Stimulated activated CD4-positive, alpha-beta T cell treated with anti-CD3 and anti-CD28 coated beads, Interleukin-2, amount 100 ng/mL, for 4 hours (primary cell): ENCODE measurements at regions not wholly inside any gene's neighbourhood (a gene's known extent, or its start where the extent isn't known, plus 50 kb on each side); places are given as distances from the start of the nearest gene placed in this dataset.

Source experiments
- DNase-seq: peaks from one replicate; pipeline ENCODE4 v3.0.0-alpha.2; 2020; ENCODE audit warnings: low read depth

DNA sequence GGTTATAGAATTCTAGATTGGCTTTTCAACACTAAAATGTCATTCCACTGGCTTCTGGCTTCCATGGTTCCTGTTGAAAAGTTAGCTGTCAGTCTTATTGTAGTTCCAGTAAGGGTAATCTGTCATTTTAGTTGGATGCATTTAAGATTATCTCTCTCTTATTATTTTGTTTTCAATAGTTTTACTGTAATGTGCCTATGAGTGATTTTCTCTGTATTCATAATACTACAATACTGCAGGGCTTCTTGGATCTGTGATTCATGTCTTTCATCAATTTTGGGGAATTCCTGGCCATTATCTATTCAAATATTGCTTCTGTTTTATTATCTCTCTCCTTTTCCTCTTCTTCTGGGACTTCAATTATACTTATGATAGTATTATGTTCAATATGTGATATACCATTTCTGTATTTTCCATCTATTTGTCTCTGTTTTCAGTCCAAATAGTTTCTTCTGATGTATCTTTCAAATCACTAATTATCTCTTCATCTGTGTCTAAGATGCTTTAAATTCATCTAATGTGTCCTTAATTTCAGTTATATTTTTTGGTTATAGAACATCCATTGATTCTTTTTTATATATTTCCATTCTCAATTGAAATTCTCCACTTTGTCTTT lies 101.5 kb downstream of the KCTD15 start:
- no peak for DNase-seq

DNA sequence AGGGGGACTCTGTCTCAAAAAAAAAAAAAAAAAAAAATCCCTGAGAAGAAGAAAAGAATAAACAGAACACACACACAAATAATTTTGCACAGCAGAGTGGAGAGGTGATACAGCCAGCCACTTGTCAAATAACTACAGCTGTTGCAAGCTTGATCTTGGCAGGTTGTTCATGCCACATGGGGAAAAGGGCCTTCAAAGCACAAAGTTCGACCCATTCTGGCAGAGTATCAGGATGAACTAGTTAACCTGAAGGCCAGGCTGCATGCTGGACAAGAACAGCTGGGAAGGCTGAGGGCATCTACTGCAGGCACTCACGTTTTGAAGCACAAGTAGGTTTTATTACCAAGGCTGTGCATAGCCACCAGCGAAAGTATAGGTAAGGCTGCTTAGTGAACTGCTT lies 104.1 kb downstream of the KCTD15 start:
- DNase-seq = no peak

DNA sequence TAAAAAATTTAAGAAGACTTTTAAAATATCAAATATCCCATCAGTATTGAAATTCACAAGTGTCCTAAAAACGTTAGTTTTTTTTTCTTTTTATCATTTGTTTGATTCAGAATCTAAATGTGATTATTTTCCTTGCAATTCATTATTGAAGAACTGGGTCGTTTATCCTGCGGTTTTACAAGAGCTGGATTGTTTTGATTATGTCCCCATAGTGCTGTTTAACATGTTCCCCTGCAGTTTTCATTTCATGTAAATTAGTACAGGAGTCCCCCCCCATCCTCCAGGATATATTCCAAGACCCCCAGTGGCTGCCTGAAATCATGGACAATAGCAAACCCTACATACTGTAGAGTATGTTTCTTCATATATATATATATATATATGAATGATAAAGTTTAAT lies 105.7 kb downstream of the KCTD15 start:
- no peak for DNase-seq

DNA sequence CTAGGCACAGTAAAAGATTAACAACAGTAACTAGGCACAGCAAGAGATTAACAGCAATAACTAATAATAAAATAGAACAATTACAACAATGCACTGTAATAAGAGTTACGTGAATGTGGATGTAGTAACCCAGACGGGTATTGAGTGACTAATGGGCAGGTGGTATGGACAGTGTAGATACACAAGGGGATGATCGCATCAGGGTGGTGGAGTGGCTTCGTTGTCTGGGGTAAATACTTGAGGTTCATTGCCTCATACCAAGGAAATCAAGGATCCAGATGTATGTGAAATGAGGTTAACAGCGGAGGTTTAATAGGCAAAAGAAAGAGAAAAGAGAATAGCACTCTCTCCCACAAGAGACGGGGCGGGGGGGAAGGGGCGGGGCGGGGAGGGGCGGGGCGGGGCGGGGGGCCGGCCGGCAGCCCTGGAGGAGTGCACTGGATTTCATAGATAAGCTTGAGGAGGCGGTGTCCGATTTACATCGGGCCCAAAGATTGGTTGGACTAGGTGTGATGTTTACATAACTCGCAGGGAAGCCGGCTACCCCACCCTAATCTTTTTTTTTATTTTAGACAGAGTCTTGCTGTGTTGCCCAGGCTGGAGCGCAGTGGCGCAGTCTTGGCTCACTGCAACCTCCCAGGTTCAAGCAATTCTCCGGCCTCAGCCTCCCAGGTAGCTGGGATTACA lies 106.3 kb downstream of the KCTD15 start:
- DNase-seq = no peak

DNA sequence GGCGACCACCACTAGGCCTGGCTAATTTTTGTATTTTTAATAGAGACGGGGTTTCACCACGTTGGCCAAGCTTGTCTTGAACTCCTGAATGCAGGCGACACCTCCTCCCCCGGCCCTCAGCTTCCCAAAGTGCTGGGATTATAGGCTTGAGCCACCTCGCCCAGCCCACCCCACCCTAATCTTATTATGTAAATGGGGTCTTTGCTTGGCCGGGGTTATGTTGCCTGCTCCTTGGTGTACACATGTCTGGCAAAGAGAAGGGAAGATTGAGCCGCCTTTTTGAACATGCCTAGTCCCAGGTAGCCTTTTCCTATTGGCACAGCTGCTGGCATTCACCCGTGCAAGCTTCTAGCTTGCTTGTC lies 106.8 kb downstream of the KCTD15 start:
- DNase-seq = no peak

DNA sequence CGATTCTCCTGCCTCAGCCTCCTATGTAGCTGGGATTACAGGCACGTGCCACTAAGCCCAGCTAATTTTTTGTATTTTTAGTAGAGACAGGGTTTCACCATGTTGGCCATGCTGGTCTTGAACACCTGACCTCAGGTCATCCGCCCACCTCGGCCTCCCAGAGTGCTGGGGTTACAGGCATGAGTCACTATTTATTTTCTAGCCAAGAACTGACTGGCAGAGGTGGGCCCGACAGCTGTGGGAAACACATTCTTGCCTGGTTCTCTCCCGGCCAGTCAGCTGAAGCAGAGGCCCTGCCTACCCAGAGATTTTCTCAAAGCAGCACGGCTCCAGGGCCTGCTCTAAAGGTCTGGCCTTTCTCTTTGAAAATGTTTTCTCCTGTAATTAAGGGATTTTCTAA lies 108.0 kb downstream of the KCTD15 start:
- DNase-seq = no peak

DNA sequence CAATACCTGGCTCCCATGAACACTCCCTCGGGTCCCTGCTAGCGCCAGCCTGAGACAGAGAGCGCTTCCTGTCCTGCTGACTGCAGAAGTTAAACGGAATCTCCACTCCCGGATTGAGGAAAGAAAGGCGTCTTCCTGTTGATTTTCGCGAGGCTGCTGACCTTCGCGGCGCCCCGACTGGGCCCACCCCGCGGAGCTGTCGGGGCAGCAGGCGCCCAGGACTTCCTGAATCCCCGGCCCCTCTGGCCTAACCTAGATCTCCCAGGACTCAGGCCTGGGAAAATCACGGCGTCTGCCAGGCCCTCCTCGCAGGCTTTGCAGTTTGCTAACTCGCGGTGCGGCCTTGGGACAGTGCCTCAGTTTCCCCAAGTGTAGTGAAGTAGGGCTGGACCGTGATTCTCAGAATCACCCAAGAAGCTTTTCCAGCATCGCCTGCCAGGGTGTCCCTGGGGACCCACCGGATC lies 108.8 kb downstream of the KCTD15 start:
- no peak for DNase-seq

DNA sequence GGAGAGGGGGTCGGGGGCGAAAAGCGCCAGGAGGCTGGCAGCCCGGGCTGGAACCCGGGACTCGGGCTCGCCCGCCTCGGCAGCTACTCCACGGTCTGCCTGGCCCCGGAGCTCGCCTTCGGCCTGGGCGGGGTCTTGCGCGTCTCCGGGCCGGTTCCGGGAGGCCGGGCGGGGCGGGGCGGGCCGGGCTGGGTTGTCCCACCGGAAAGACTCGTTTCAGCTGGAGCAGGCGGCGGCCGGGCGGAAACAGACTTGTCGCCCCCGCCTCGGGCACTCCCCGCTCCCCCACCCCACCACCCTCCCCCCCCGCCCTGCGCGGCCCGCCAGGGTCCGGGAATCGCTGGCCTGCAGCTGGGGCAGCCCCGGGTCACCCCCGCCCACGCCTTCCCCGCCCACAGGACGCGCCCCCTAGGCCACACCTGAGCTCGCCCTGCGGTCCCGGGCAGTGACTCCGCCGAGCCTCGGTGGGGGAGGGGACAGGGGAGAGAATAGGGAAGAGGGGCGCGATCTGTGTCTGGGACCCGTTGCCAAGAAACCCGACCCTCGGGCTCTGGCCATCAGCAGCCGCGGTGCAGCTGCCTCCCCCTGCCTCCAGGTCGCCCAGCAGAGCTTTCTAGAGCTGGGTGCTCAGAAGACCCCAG lies 109.4 kb downstream of the KCTD15 start:
- no peak for DNase-seq

DNA sequence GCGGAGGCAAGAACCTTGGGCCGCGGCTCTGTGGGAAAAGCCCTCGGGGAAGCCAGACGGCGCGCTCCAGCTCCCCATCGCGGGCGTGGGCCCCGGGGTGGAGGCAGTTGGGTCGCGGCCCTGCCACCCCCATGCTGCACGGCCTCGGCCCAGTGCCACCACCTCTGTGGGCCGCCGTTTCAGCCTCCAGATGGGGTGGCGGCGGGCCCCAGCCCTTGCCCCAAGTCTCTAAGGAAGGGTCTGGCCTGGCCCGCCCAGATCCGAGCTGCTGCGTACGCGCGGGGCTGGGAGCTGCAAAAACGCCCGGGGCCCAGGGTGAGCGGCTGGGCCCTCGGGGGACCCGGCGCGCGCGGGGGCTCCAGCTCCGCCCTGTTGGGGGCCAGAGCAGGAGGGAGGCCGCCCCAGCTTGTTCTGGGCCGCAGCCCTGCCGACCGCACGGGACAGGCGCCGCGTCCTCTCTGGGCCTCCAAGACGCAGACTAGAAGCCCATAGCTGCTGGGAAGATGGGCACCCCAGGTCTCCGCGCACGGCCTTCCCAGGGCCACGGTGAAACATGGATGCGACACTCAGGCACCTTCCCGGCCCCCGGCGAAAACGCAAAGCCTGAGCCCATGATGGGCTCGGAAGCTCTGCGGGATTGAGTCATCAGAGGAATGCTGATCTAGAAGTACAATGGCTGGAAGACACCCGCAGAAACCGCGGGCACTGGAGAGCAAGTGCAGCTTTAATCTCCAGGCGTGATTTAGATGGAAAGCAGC lies 110.1 kb downstream of the KCTD15 start:
- no peak for DNase-seq

DNA sequence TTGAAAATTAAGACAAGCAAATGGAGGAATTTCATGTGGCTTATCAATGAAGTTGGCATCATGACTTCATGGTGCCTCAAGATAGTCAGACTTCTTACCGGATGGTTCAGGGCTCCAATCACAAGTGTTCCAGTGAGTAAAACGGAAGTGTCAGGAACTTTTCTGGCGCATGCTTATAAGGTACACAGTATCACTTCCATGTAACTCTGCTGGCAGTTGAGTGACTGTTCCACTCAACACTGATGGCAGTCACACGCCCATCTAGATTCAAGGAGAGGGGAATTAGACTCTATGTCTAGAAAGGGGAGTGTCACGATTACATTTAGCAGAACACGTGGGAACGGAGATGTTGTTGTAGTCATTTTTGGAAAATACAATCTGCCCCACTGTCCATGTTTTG lies 114.3 kb downstream of the KCTD15 start:
- DNase-seq = no peak

DNA sequence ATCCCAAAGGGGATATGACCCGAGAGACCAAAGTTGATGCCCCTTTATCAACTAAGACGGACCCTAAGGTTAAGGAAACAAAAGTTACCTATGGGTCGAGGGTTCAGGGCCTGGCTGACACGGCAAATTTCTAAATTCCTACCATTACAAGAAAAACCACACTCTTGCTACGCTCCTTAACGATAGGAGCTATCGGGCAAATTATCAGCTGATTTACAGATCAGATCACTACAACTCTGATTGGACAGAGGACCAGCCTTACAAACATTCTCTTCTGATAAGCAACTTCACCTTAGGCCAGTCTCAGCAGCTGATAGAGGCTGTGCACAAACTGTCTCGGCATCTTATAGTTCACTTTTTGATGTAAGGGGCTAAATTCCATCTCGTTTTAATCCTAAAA lies 117.9 kb downstream of the KCTD15 start:
- DNase-seq = no peak

DNA sequence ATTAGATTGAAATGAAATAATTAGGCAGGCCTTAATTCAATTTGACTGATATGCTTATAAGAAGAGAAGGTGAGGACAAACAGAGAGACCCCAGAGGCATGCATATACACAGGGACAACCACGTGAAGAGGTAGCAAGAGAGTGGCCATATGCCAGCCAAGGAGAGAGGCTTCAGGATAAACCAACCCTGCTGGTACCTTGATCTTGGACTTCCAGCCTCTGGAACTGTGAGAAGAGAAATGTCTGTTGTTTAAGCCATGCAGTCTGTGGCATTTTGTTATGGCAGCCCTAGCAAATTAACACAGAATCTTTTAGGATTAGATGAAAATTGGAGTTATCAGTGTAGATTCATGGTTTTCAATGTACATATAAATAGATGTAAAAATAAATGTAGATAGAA lies 120.1 kb downstream of the KCTD15 start:
- DNase-seq = no peak

DNA sequence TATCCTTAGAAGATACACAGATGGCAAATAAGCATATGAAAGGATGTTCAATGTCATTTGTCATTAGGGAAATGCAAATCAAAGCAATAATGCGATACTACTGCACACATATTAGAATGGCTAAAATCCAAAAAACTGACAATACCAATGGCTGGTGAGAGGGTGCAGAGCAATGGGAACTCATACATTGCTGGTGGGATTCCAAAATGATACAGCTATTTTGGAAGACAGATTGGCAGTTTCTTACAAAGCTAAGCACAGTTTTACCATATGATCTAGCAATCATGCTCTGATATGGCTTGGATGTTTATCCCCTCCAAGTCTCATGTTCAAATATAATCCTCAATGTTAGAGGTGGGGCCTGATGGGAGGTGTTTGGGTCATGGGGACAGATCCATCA lies 122.6 kb downstream of the KCTD15 start:
- no peak for DNase-seq

DNA sequence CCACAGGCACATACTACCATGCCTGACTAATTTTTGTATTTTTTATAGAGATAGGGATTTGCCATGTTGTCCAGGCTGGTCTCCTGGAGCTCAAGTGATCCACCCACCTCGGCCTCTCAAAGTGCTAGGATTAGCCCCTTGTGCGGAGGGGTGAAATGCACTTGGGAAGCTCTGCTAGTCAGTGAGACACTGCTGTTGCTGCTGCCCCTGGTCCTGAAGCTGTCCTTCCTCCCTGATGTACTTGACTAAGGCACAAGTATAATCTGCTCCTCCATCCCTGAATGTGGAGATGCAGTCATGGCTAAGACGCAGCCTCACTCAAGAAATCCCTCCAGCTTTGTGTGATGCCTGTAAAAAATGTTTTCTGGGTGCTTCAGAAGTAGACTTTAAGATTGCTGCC lies 124.5 kb downstream of the KCTD15 start:
- DNase-seq = no peak

DNA sequence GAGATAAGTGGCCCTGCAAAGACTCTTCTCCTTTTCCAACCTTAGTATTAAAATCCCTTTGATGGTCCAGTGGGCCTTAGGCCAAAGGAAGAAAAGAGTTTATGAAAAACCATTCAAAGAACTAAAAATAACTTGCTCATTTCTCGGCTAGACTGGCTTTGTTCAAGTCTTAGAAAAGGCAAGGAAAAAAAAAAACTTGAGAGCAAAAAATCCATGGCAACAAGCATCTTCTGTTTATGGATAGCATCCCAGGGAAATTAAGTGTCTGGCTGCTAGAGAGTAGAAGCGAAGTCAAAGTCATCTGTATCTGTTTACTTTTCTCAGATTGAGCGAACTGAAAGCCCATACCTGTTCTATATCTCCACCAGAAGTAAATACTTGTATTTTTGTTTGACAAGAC lies 129.6 kb downstream of the KCTD15 start:
- no peak for DNase-seq

DNA sequence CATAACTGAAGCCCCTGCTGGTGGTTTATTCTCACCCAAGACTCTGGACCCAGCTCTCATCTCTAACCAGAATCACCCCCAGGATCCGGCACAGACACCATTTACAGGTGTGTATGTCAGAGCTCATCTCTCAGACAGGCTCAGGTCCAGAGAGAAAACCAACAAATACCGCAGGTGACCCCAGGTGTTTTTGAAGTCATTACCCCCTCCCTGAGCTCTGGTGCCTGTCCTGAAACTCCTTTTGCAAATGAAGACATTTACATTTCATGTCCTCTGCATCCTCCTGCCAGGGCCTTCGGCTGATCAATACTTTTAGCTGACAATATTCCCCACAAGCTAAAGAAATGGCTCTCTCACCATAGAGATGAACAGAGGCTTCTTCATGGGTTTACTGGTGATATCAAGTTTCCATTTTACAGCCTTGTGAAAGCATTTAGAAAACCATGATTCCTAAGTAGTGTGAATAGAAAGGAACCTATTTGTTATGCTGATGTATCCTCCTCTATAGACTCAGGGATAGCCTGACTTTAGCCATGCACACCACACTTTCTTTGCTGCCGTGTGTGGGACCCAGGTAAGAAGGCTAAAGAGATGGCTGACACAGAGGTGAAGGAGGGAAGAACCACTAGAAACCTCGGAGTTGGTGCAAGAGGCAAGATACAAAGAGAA lies 131.3 kb downstream of the KCTD15 start:
- no peak for DNase-seq

DNA sequence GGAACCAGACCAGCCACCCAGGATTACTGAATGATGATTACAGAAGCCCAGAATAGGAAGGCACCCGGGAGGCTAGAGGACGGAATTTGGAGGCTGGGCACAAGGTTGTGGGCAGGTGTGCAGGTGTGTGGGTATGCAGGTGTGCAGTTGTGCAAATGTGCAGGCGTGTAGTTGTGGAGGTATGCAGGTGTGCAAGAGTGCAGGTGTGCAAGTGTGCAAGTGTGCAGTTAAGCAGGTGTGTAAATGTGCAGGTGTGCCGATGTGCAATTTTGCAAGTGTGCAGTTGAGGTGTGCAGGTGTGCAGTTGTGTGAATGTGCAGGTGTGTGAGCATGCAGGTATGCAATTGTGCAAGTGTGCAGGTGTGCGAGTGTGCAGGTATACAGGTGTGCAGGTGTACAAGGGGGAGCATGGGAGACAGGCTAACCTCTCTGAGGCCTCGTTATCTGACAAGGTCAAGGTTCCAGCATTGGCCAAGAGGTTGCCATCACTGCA lies 131.8 kb downstream of the KCTD15 start:
- DNase-seq = no peak

DNA sequence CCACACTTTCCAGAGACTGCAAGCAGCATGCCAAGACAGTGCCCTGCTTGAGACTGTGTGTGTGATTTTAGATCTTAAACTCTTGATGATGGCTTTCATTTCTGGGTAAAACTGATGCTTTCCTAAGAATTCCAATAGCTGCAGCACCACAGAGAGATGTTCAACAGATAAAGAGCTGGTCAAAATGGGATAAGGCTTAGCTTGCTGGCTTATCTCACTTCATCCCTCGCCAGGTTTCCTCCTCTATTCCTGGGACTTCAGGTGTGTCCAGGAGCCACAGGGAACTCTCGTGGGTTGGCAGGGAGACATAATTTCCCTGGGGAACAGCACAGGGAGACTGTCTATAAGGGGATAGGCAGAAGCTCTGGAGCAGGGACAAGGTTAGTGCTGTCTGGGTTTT lies 137.3 kb downstream of the KCTD15 start:
- DNase-seq = no peak

DNA sequence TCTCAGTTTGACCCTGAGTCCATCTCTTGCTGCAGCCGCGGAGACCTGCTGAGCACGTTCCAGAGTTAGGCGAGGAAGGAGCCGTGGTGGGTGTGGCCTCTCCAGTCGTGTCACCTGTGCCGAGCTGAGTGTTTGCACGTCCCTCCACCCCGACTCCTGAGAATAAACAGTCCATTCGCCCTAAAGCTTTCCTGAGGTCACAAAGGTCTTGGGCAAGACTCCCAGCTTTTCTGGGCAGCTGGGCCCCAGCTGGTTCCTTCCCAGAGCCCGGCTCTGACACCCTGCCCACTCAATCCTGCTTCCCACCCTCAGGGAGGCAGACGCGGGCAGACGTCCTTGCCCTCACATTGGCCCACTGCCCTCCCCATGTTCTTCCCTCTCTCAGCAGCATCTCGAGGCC lies 142.2 kb downstream of the KCTD15 start:
- DNase-seq = no peak

DNA sequence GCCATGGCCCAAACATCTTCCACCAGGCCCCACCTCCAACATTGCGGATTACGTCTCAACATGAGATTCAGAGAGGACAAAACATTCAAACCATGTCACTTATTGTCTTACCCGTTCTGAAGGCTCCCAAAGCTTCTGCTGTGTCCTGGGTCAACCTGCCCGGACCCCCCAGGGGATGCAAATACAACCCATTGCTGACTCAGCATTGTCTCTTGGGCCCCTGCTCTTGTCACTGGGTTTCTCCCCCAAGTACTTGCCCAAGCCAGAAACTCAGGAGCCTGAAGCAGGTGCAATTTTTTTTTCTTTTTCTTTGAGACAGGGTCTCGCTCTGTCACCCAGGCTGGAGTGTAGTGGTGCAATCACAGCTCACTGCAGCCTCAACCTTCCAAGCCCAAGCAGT lies 144.5 kb downstream of the KCTD15 start:
- DNase-seq = no peak

DNA sequence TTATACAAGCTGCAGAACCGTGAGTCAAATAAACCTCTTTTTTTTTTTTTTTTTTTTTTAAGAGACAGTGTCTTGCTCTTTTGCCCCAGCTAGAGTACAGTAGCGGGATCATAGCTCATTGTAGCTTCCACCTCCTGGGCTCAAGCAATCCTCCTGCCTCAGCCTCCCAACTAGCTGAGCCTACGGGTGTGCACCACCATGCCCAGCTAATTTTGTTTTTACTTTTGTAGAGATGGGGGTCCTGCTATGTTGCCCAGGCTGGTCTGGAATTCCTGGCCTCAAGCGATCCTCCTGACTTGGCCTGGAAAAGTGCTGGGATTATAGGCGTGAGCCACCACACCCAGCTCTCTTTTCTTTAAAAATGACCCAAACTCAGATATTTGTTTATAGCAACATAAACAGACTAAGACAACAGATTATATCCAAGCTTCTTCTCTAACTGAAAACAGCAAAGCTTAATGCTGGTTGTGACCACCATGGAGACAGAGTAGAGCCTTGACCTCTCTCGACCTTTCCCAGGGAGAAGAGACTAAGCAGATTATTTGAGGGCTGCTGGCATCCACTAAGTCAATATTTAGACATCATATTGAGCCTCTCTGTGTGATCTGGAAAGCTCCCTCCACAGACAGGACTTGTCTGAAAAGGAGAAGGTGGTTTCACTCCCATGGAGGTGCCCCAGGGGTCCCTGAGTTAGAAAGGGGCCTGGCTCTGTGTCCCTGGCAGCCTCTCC lies 150.0 kb downstream of the KCTD15 start:
- no peak for DNase-seq
